GM12892 (cell line): ENCODE measurements at regions not wholly inside any gene's neighbourhood (a gene's known extent, or its start where the extent isn't known, plus 50 kb on each side); places are given as distances from the start of the nearest gene placed in this dataset.

Source experiments
- POLR2A ChIP-seq: IDR thresholded peaks from 2 replicates; pipeline ENCODE4 v1.6.1; 2011; ENCODE audit warnings: low read depth, low read length, control low read depth
- POLR2AphosphoS5 ChIP-seq: IDR thresholded peaks from 2 replicates; pipeline ENCODE4 v1.6.1; 2011; ENCODE audit warnings: low read depth, low read length, control low read depth

GRCh38 chr11:122334546-122335339 is 218.7 kb upstream of the BLID start:
- TF ChIP-seq POLR2AphosphoS5 (no peak), POLR2A (no peak)
